ENCODE measurements at regions not wholly inside any gene's neighbourhood (a gene's known extent, or its start where the extent isn't known, plus 50 kb on each side); places are given as distances from the start of the nearest gene placed in this dataset.
A peak's percentile ranks its signal among the peaks of the same experiment; 100 is the strongest.

GRCh38 chr10:120960725-120961124 is 109.6 kb downstream of the WDR11 start:
- no peak for TF ChIP-seq CTCF (IDR thresholded peaks at IDR 0.05; ENCODE audit: low read depth, low read length)
- DNase-seq (ENCODE audit: low read depth in 2 of 2), result no peak
- no peak overlapping the region for H3K4me3 ChIP-seq (replicated peaks in 1 of 2; ENCODE audit: low read depth in 2 of 2, low read length in 2 of 2)

- no peak for TF ChIP-seq CTCF (IDR thresholded peaks at IDR 0.05; ENCODE audit: low read depth, low read length)
- H3K4me3 ChIP-seq (replicated peaks in 1 of 2; ENCODE audit: low read depth in 2 of 2, low read length in 2 of 2), result no peak overlapping the region
- no peak for DNase-seq (ENCODE audit: low read depth in 2 of 2)
Observed at GRCh38 chr10:120961795-120962755, 110.9 kb downstream of the WDR11 start.

GRCh38 chr10:120962756-120963593 is 111.8 kb downstream of the WDR11 start:
- H3K4me3 ChIP-seq (replicated peaks in 1 of 2; ENCODE audit: low read depth in 2 of 2, low read length in 2 of 2), result no peak overlapping the region
- no peak for TF ChIP-seq CTCF (IDR thresholded peaks at IDR 0.05; ENCODE audit: low read depth, low read length)
- no peak for DNase-seq (ENCODE audit: low read depth in 2 of 2)

- H3K4me3 ChIP-seq (replicated peaks in 1 of 2; ENCODE audit: low read depth in 2 of 2, low read length in 2 of 2), result no peak overlapping the region
- TF ChIP-seq CTCF (IDR thresholded peaks at IDR 0.05; ENCODE audit: low read depth, low read length), result no peak
- DNase-seq (ENCODE audit: low read depth in 2 of 2), result no peak
Observed at GRCh38 chr10:120963594-120964220, 112.5 kb downstream of the WDR11 start.

GRCh38 chr10:120966657-120967045 is 115.5 kb downstream of the WDR11 start:
- no peak for TF ChIP-seq CTCF (IDR thresholded peaks at IDR 0.05; ENCODE audit: low read depth, low read length)
- H3K4me3 ChIP-seq (replicated peaks in 1 of 2; ENCODE audit: low read depth in 2 of 2, low read length in 2 of 2), result no peak overlapping the region
- DNase-seq (ENCODE audit: low read depth in 2 of 2), result no peak

GRCh38 chr10:120969219-120969645 is 118.1 kb downstream of the WDR11 start:
- H3K4me3 ChIP-seq (replicated peaks in 1 of 2; ENCODE audit: low read depth in 2 of 2, low read length in 2 of 2), result no peak overlapping the region
- no peak for TF ChIP-seq CTCF (IDR thresholded peaks at IDR 0.05; ENCODE audit: low read depth, low read length)
- peak in 1 of 2 donors; percentile 9 for DNase-seq (ENCODE audit: low read depth in 2 of 2)

Measured in cardiac fibroblast (primary cell).